HCT116 (cell line): ENCODE measurements at regions not wholly inside any gene's neighbourhood (a gene's known extent, or its start where the extent isn't known, plus 50 kb on each side); places are given as distances from the start of the nearest gene placed in this dataset.

Source experiments
- ATAC-seq: fragments of 200-7000 bp; cut with Tn5 transposase; 2 replicates; pipeline ENCODE4 v1.9.1; 2020; ENCODE audit warnings: mild to moderate bottlenecking, moderate library complexity
- BruUV-seq: library from RNA; stranded (reverse); fragments of 400-500 nt; replicated peaks from 2 replicates; lab custom pipeline; 2021; lab: Mats Ljungman, UMichigan
- CTCF ChIA-PET: fragments of 300-600 bp; sonication (Branson Sonifier 250); formaldehyde crosslinking; loops from one replicate; lab custom pipeline; 2021; ENCODE audit warnings: antibody characterized with exemption; lab: Charles Lee
- POLR2A ChIA-PET: fragments of 300-600, 350-600 bp; sonication (Branson Sonifier 250); formaldehyde crosslinking; loops from one replicate; lab custom pipeline; 2021; ENCODE audit warnings: antibody characterized with exemption; lab: Charles Lee
- RAD21 ChIA-PET, 2 experiments: fragments of 300-600 bp; sonication (Branson Sonifier 250); formaldehyde crosslinking; loops; one replicate each; lab custom pipeline; 2023; ENCODE audit warnings: low total read pairs in 2 of 2; ENCODE audit not compliant: uncharacterized antibody in 2 of 2, unreplicated experiment in 2 of 2, low non-redundant PET in 1 of 2; lab: Charles Lee
- DNase-seq: peaks from one replicate; pipeline ENCODE4 v3.0.0-alpha.2; 2010; ENCODE audit warnings: low read depth, low spot score
- H2AFZ ChIP-seq: fragments of 200-600 bp; shearing (Covaris generic), sonication (generic); 2 replicates; pipeline ENCODE4 v1.6.1; 2017; ENCODE audit warnings: low read depth, mixed run types, mixed read lengths, antibody characterized with exemption, low read length; ENCODE audit not compliant: poor library complexity, severe bottlenecking
- H3K27ac ChIP-seq: 2 replicates; pipeline ENCODE4 v1.5.1; 2012; ENCODE audit warnings: low read depth, low read length
- H3K27me3 ChIP-seq: fragments of 200-600 bp; sonication (generic); 2 replicates; pipeline ENCODE4 v1.6.1; 2016; ENCODE audit warnings: mixed run types, low read length, mixed read lengths; ENCODE audit not compliant: insufficient read depth
- H3K36me3 ChIP-seq, 2 experiments: fragments of 200-500 bp in 1 of 2; fragments of 200-600 bp in 1 of 2; sonication (Bioruptor generic) in 1 of 2; sonication (generic) in 1 of 2; 2 replicates each; pipeline versions ENCODE4 v1.5.1 to v1.6.1; 2014 to 2016; ENCODE audit warnings: low read length in 2 of 2, inconsistent platforms in 1 of 2, mixed read lengths in 1 of 2, mixed run types in 1 of 2; ENCODE audit not compliant: insufficient read depth in 2 of 2, control insufficient read depth in 1 of 2
- H3K4me1 ChIP-seq, 2 experiments: fragments of 200-600 bp in 1 of 2; sonication (generic) in 1 of 2; 2 replicates each; pipeline versions ENCODE4 v1.5.1 to v1.6.1; 2012 to 2017; ENCODE audit warnings: low read length in 2 of 2, inconsistent platforms in 1 of 2, mild to moderate bottlenecking in 1 of 2, mixed read lengths in 1 of 2, mixed run types in 1 of 2, moderate library complexity in 1 of 2; ENCODE audit not compliant: insufficient read depth in 2 of 2, control insufficient read depth in 1 of 2
- H3K4me2 ChIP-seq: fragments of 200-600 bp; sonication (generic); 2 replicates; pipeline ENCODE4 v1.6.1; 2017; ENCODE audit warnings: mixed run types, low read length, mixed read lengths
- H3K4me3 ChIP-seq, 2 experiments: fragments of 200-600 bp in 1 of 2; sonication (generic) in 1 of 2; replicated peaks in 1 of 2; 2 replicates each; pipeline ENCODE4 v1.5.1; 2011 to 2016; ENCODE audit warnings: low read length in 2 of 2, control low read depth in 1 of 2, low read depth in 1 of 2, mild to moderate bottlenecking in 1 of 2, mixed read lengths in 1 of 2, mixed run types in 1 of 2
- H3K79me2 ChIP-seq: fragments of 200-600 bp; sonication (generic); 2 replicates; pipeline ENCODE4 v1.6.1; 2017; ENCODE audit warnings: mild to moderate bottlenecking, mixed run types, low read length, moderate library complexity, mixed read lengths; ENCODE audit not compliant: insufficient read depth
- H3K9ac ChIP-seq: fragments of 200-600 bp; sonication (generic); 2 replicates; pipeline ENCODE4 v1.6.1; 2016; ENCODE audit warnings: low read length, mixed read lengths
- H3K9me2 ChIP-seq: fragments of 200-600 bp; sonication (generic), shearing (Covaris generic); 2 replicates; pipeline ENCODE4 v1.6.1; 2017; ENCODE audit warnings: mixed run types, mild to moderate bottlenecking, moderate library complexity; ENCODE audit not compliant: insufficient read depth
- H3K9me3 ChIP-seq, 2 experiments: fragments of 200-500 bp in 1 of 2; fragments of 200-600 bp in 1 of 2; sonication (Bioruptor generic) in 1 of 2; sonication (generic) in 1 of 2; 2 replicates each; pipeline ENCODE4 v1.6.1; 2014 to 2017; ENCODE audit warnings: low read length in 2 of 2, mixed read lengths in 2 of 2, inconsistent platforms in 1 of 2, low read depth in 1 of 2, mild to moderate bottlenecking in 1 of 2, mixed run types in 1 of 2, moderate library complexity in 1 of 2; ENCODE audit not compliant: control insufficient read depth in 1 of 2, insufficient read depth in 1 of 2
- H4K20me1 ChIP-seq: fragments of 200-600 bp; sonication (generic), shearing (Covaris generic); 2 replicates; pipeline ENCODE4 v1.6.1; 2017; ENCODE audit warnings: mixed run types, mild to moderate bottlenecking, moderate library complexity; ENCODE audit not compliant: insufficient read depth
- EGR1 ChIP-seq: IDR thresholded peaks from 2 replicates; pipeline ENCODE4 v1.6.1; 2012; ENCODE audit warnings: low read depth
- EZH2 ChIP-seq: fragments of 200-600 bp; sonication (generic); IDR thresholded peaks from 2 replicates; pipeline ENCODE4 v1.6.1; 2017; ENCODE audit warnings: antibody characterized with exemption, mixed run types
- FOSL1 ChIP-seq: IDR thresholded peaks from 2 replicates; pipeline ENCODE4 v1.6.1; 2012; ENCODE audit warnings: low read depth
- JUND ChIP-seq: IDR thresholded peaks from 2 replicates; pipeline ENCODE4 v1.6.1; 2012
- RAD21 ChIP-seq: IDR thresholded peaks from 2 replicates; pipeline ENCODE4 v1.6.1; 2012; ENCODE audit warnings: low read depth, mild to moderate bottlenecking
- SP1 ChIP-seq: IDR thresholded peaks from 2 replicates; pipeline ENCODE4 v1.6.1; 2012; ENCODE audit warnings: low read depth
- SRF ChIP-seq: IDR thresholded peaks from 2 replicates; pipeline ENCODE4 v1.6.1; 2012; ENCODE audit warnings: low read depth
- TCF7L2 ChIP-seq: IDR thresholded peaks from 2 replicates; pipeline ENCODE4 v1.7.0; 2011; ENCODE audit warnings: borderline replicate concordance, inconsistent platforms; ENCODE audit not compliant: insufficient read depth, insufficient read length; ENCODE audit errors: extremely low read depth
- YY1 ChIP-seq: IDR thresholded peaks from 2 replicates; pipeline ENCODE4 v1.6.1; 2011; ENCODE audit warnings: low read length, low read depth, moderate library complexity, mild to moderate bottlenecking; ENCODE audit not compliant: insufficient replicate concordance; ENCODE audit errors: extremely low read depth
- ZFX ChIP-seq: fragments of 450-650 bp; IDR thresholded peaks from 2 replicates; pipeline ENCODE4 v1.6.1; 2017
- intact Hi-C: fragments of 100-400 bp; cut with micrococcal nuclease; formaldehyde crosslinking; loops from 2 replicates; pipeline ENCODE4 v1.10.0; 2022
- TF ChIP-seq, protein P1 (sequence below): IDR thresholded peaks from 2 replicates; pipeline ENCODE4 v1.6.1; 2012; ENCODE audit warnings: low read depth
- TF ChIP-seq, protein P2 (sequence below): IDR thresholded peaks from 2 replicates; pipeline ENCODE4 v1.6.1; 2012
- TF ChIP-seq, protein P3 (sequence below): IDR thresholded peaks from 2 replicates; pipeline ENCODE4 v1.6.1; 2011; ENCODE audit warnings: mild to moderate bottlenecking, low read length, moderate library complexity; ENCODE audit not compliant: insufficient replicate concordance; ENCODE audit errors: extremely low read depth

DNA sequence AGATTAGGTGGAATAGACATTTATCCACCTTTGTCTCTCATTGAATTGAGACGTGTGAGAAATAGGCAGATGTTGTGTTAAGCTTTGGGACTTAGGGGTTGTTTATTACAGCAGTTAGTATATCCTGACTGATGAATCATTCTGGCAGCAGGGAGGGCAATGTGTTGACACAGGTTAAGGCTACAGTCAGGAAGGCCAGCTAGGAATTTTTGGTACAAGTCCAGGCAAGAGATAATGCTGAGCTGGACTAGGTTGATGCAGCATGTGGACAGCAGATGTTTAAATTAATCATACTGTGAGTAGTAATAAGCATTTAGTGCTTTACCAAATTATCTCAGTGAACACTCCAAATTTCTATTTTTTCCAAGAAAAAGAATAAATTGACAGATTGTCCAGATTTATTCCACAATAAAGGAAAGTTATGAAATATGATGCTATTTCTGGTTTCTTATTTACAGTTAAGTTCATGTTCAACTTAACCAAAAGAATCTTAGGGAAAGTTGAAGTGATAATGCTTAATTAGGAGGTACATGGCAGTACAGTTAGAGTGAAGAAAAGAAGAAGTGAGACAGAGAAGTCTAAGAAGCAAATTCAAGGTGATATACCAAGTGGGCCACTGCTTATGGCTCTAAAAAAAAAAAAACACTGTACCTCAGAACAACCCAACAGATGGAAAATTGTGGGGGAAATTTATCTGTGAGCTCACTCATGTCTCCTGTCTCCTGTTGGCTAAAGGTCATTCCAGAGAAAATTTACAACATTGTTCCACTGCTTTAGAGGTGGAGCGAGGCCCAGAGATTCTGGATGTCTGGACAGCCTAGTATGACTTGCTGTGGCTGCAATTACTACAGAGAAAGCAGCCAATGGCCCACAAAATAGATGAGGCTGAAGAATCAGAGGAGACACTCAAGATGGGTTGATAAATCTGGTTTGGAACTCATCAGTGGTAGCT is 102.7 kb upstream of the C21orf91 start:
- BruUV-seq: no TSS peak
- POLR2A ChIA-PET: no interaction called here

More for the DNA sequence above, 102.7 kb upstream of the C21orf91 start:
- Histone ChIP-seq H3K4me2 (no peak overlapping the region), H3K27ac (no peak overlapping the region), H3K4me3 (no peak overlapping the region), H3K9me3 (no peaks in the 10 kb centered on the region), H3K27me3 (no peaks in the 10 kb centered on the region; the same call in 1 of the 2 replicates), H3K9ac (no peak overlapping the region), H3K79me2 (no peaks in the 10 kb centered on the region), H2AFZ (no peak overlapping the region), H3K4me1 (no peaks in the 10 kb centered on the region), H3K36me3 (no peaks in the 10 kb centered on the region), H4K20me1 (no peaks in the 10 kb centered on the region), H3K9me2 (no peaks in the 10 kb centered on the region)
- DNase-seq: no peak
- ATAC-seq: no peak
- CTCF ChIA-PET: interaction anchor here (2.4 kb wide), 1 partner anchor 9 kb away, joined by 10 read pairs; no protein-coding TSS in a partner anchor
- RAD21 ChIA-PET: no interaction called here
- TF ChIP-seq, protein P1, sequence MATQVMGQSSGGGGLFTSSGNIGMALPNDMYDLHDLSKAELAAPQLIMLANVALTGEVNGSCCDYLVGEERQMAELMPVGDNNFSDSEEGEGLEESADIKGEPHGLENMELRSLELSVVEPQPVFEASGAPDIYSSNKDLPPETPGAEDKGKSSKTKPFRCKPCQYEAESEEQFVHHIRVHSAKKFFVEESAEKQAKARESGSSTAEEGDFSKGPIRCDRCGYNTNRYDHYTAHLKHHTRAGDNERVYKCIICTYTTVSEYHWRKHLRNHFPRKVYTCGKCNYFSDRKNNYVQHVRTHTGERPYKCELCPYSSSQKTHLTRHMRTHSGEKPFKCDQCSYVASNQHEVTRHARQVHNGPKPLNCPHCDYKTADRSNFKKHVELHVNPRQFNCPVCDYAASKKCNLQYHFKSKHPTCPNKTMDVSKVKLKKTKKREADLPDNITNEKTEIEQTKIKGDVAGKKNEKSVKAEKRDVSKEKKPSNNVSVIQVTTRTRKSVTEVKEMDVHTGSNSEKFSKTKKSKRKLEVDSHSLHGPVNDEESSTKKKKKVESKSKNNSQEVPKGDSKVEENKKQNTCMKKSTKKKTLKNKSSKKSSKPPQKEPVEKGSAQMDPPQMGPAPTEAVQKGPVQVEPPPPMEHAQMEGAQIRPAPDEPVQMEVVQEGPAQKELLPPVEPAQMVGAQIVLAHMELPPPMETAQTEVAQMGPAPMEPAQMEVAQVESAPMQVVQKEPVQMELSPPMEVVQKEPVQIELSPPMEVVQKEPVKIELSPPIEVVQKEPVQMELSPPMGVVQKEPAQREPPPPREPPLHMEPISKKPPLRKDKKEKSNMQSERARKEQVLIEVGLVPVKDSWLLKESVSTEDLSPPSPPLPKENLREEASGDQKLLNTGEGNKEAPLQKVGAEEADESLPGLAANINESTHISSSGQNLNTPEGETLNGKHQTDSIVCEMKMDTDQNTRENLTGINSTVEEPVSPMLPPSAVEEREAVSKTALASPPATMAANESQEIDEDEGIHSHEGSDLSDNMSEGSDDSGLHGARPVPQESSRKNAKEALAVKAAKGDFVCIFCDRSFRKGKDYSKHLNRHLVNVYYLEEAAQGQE: no peak
- TF ChIP-seq RAD21: no peak
- TF ChIP-seq ZFX: no peak
- TF ChIP-seq, protein P2, sequence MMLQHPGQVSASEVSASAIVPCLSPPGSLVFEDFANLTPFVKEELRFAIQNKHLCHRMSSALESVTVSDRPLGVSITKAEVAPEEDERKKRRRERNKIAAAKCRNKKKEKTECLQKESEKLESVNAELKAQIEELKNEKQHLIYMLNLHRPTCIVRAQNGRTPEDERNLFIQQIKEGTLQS: no peak
- no peak for TF ChIP-seq FOSL1
- no peak for TF ChIP-seq YY1
- TF ChIP-seq JUND: no peak
- no peak for TF ChIP-seq SP1
- TF ChIP-seq EGR1: no peak
- TF ChIP-seq SRF: no peak
- no peak for TF ChIP-seq TCF7L2
- TF ChIP-seq, protein P3, sequence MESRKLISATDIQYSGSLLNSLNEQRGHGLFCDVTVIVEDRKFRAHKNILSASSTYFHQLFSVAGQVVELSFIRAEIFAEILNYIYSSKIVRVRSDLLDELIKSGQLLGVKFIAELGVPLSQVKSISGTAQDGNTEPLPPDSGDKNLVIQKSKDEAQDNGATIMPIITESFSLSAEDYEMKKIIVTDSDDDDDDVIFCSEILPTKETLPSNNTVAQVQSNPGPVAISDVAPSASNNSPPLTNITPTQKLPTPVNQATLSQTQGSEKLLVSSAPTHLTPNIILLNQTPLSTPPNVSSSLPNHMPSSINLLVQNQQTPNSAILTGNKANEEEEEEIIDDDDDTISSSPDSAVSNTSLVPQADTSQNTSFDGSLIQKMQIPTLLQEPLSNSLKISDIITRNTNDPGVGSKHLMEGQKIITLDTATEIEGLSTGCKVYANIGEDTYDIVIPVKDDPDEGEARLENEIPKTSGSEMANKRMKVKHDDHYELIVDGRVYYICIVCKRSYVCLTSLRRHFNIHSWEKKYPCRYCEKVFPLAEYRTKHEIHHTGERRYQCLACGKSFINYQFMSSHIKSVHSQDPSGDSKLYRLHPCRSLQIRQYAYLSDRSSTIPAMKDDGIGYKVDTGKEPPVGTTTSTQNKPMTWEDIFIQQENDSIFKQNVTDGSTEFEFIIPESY: no peak
- TF ChIP-seq EZH2: no peak
- intact Hi-C loops: loop anchor here (10.0 kb wide), 1 partner anchor 527 kb away; no protein-coding TSS in a partner anchor
